Fibroblast of peridontal ligament (primary cell): ENCODE measurements at regions not wholly inside any gene's neighbourhood (a gene's known extent, or its start where the extent isn't known, plus 50 kb on each side); places are given as distances from the start of the nearest gene placed in this dataset.
"Not testable (repeated sequence)": the region's sequence is repeated elsewhere in the genome, so short reads cannot be mapped to it uniquely, and the experiment has no call there.

Experiments used
- DNase-seq: peaks from one replicate; pipeline ENCODE4 v3.0.0-alpha.2; 2010; ENCODE audit errors: extremely low read depth

DNA sequence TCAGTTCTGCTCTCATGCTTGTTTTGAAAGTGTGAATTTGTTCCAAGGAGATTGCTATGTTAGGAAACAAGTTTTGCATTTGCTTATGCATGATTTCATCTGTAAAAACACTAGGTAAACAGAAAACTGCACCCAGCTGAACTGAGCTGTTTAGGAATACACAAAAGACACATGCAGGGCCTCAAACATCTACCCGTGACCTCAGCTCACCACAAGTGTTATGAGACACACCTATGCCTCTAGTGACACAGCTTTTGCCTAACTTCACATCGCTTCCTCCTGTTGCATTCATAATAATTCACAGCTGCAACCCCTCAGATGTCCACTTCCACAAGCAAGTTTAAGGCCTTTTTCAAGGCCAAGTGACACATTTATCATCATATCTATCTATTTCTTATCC, 98.0 kb upstream of the SLC24A3 start:
- DNase-seq, result no peak

DNA sequence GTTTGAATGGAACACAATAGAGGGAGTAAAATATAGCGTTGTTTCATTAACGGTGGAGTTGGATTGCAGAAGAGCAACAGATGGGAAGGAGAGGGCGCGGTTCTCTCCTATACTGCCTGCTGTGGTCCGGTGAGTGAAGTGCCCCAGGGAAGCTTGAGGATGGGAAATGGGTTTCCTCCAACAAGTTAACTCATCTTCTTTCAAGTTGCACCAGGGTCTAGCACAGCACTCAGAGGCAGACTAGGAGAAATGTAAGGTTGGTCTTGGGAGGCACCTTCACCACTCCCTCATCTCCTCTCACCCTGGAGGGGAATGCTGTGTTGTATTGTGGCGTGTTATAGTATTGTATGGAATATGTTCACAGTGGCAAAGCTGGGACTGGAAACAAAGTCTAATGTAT, 96.9 kb upstream of the SLC24A3 start:
- DNase-seq, result no peak

DNA sequence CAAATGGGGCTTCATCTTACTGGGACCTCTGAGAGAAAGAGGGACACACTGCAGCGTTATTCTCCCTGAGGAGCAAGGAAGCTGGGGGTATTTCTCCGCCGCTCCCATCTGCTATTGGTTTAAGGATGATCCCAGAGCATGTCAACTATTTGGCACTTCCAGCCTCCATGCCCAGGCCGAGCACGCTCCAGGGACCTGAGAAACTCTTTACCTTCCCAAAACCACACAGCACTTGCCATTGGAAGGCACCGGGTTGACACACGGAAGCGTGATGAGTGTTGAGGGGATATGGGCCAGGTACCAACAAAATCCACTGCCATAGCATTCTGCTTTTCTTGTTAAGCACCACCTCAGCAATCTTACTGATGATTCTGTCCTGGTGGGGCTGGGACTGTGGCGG, 92.4 kb upstream of the SLC24A3 start:
- DNase-seq, result no peak

DNA sequence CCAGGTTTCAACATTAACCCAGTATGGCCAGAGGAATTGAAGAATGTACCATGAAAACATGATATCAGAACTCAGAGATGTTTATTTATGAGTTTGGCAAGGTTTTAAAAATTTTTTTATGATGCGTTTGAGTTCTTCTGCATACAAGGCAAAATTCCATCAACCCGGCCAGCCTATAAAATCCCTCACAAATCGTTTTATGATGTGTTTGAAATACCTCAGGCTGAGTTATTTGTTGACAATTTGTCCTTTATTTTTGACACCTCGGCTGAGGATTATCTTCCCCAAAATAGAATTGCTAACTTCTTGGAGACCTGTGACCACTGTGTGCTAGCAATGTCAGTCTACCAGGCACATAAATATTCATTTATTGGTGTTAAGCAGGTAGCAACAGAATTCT, 91.9 kb upstream of the SLC24A3 start:
- no peak for DNase-seq

DNA sequence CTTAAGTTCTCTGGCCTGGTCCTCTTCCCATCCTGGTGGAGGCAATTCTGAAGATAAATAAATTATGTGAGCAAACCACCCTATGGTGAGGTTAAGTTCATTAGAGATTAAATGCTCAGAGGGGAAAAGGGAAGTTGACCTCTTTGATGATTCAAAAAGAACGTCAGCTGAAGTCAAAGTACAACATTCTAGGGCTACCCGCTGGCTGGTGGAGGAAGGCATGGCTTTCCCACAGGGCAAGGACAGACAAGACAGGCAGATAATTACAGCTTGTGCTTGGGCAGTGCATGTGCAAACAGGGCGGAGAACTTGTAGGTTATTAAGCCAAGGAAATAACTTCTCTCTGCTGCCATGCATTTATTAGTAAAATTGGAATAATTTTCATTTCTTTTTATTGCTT, 91.0 kb upstream of the SLC24A3 start:
- no peak for DNase-seq

DNA sequence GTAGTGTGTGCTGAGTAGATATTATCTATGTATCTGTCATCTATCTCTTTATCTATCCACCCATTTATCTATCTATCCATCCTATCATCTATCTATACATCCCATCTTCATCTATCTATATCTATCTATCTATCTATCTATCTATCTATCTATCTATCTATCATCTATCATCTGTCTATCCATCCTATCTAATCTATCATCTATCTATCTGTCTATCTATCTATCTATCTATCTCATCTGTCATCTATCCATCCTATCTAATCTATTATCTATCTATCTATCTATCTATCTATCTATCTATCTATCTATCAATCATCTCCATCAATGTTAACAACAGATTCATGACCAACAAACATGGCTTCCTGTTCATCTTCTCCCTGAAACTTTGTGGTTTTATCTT, 90.5 kb upstream of the SLC24A3 start:
- no peak for DNase-seq

DNA sequence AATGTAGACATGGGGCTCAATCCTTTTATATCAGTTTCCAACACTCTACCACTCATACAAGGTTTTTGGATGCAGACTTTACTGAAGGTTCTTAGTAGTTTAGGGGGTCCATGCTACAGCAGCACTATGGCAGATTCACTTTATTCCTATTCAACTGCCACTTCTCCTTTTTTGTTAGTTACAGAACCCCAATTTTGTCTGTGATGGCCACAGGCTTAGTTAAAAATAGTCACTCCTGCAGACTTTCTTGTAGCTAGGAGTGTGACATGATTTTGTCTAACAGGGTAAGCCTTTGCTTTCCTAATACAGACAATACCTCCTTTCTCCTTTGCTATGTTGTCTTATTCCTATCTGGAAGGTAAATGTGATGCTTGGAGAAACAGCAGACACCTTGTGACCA, 90.0 kb upstream of the SLC24A3 start:
- no peak for DNase-seq

DNA sequence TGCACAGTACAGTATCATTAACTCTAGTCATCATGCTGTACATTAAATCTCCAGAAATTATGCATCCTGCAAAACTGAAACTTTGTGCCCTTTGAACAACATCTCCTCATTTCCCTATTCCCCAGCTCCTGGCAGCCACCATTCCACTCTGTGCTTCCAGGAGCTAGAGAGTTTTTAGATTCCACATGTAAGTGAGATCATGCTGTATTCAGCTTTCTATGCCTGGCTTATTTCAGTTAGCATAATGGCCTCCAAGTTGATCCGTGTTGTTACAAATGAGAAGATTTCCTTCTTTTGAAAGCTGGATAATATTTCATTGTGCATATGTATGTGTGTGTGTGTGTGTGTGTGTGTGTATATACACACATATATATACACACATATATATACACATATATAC, 86.9 kb upstream of the SLC24A3 start:
- no peak for DNase-seq

DNA sequence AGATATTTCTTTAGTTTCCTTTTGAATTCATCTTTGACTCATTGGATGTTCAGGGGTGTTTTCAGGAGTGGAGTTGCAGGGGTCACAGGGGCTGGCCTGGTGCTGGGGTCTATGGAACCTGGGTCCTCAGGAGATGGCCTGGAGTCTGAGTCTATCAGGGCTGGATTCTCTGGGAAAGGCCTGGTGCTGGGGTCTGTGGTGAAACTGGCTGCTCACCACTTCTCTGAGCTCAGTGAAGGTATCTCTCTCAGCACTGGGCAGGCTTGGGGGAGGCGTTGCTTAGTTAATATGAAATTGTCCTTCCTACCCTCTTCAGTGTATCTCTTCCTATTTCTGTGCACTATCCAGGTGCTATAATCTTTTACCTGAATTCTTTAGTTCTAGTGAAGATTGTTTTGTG, 83.1 kb upstream of the SLC24A3 start:
- DNase-seq, result no peak

DNA sequence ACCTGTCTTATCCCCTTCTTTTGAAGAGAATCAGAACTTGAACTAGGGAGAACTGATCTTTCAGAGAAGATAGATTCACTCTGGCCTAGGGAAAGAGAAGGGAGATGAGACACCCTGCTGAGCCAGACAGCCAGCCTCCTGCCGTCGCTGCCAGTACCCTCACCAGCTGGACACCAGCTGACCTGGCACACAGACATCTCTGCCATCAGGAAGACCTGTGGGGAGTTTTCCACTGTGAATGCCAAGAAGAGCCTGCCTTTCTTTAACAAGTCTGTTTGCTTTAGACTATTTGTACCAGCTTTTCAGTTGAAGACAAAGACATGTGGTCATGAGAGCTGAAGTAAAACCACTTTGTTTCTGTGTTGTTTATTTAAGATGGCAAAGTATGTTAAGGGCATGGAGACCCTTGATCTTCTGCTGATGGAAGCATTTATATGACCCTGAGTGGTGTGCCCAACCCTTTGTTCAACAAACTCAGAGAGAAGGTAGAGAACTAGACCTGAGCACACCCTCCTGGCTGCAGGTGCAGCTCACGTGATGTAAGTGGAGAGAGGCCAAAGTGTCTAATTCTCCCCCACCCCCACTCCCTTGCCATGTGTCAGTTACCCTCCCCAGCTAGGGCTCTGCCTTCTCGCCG, 82.3 kb upstream of the SLC24A3 start:
- DNase-seq, result no peak

DNA sequence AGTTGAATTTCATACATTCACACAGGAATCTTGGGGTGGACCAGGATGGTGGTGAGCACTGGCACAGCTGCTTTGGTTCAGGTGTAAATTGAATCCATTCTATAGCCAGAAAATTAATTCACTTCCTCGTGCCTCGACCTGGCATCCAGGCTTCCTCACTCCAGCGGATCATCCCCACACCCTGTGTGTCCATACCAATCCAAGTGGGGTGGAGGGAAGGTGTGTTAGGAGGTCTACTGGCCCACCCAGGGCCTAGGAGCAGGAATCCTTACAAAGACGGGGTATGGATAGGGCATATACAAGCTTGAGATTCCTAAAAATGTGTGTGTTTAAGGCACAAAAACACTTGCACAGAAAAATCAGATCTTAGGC, 81.8 kb upstream of the SLC24A3 start:
- no peak for DNase-seq

DNA sequence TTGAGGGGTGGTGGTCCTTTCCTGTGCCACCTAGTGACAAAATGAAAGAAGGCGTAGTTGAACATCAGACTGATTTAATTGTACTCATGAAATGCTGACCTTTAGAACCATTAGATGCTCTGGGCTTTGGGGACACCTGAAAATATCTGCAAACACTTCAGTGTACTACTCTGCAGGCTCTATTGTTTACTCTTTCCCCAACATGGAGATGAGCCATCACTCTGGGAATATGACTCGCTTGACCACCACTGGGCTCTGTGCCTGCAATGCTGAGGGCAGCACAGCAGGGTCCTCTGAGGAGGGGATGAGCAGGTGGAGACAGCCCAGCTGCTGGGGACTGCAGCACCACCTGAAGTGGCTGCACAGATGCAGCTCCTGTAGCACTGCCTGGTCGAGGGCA, 74.8 kb upstream of the SLC24A3 start:
- DNase-seq, result no peak

DNA sequence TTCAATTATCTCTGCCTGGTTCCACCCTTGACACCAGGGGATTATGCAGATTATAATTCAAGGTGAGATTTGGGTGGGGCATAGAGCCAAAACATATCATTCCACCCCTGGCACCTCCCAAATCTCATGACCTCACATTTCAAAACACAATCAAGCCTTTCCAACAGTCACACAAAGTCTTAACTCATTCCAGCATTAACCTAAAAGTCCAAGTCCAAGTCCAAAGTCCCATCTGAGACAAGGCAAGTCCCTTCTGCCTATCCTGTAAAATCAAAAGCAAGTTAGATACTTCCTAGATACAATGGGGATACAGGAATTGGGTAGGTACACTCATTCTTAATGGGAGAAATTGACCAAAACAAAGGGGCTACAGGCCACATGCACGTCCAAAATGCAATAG, 73.7 kb upstream of the SLC24A3 start:
- no peak for DNase-seq

DNA sequence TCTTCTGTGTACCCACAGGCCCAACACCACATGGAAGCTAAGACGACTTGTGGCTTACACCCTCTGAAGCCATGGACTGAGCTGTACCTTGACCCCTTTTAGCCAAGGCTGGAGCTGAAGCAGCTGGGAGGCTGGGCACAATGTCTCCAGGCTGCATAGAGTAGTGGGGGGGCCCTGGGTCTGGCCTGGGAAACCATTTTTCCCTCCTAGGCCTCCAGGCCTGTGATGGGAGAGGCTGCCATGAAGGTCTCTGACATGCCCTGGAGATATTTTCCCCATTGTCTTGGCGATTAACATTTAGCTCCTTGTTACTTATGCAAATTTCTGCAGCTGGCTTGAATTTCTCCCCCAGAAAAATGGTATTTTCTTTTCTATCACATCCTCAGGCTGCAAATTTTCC, 72.9 kb upstream of the SLC24A3 start:
- DNase-seq, result not testable (repeated sequence)

DNA sequence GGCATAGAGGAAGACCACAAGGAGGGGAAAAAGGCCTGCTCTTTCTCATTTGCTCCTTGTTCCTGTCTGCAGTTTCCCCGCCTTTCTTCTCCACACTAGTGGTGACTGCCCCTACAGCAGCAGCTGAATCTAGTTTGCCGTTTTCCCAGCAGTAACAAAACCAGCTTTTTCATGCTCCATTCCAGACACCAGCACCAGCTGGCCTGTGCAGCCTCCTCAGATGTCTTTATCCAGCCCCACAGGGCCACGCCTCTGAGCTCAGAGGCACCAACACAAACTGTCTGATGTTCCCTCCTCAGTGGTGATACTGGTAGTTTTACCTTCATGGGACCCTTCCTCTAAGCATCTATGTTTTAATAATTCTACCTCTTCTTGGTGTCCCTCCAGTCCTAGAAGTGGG, 70.4 kb upstream of the SLC24A3 start:
- DNase-seq, result no peak

DNA sequence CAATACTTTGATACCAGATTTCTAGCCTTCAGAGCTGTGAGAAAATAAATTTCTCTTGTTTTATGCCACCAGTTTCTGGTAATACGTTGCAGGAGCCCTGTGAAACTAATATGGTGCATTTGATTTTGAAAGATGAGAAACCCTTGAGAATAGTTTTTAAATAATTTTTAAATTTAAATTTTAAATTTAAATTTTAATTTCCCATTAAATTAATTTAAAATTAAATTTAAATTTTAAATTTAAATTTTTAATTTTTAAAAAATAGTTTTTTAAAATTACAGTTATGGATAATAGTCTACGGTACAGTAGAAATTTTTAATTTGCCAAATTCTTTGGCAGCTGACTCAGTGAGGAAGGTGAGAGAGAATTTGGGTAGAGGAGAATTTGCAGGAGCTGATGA, 68.6 kb upstream of the SLC24A3 start:
- DNase-seq, result no peak

DNA sequence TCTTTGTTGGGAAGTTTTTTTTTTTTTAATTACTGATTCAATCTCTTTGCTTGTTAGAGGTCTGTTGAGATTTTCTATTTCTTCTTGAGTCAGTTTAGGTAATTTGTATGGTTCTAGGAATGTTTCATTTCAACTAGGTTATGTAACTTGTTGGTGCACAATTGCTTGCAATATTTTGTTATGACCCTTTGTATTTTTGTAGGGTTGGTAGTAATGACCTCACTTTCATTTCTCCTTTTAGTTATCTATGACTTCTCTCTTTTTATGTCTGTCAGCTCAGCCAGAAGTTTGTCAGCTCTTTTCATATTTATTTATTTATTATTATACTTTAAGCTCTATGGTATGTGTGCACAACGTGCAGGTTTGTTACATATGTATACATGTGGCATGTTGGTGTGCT, 51.1 kb upstream of the SLC24A3 start:
- no peak for DNase-seq
